WTC11 (cell line): ENCODE measurements at regions not wholly inside any gene's neighbourhood (a gene's known extent, or its start where the extent isn't known, plus 50 kb on each side); places are given as distances from the start of the nearest gene placed in this dataset.

Experiments used
- ATF1 ChIP-seq: sonication (generic); formaldehyde crosslinking; IDR thresholded peaks from 2 replicates; pipeline ENCODE4 v1.8.1; 2023; ENCODE audit warnings: mild to moderate bottlenecking, moderate library complexity, missing genetic modification reagents
- EMX1 ChIP-seq: fragments of 250-450 bp; sonication (Bioruptor Pico); IDR thresholded peaks from 2 replicates; pipeline ENCODE4 v1.8.0; 2021; ENCODE audit warnings: mild to moderate bottlenecking
- ESRRA ChIP-seq: sonication (generic); formaldehyde crosslinking; IDR thresholded peaks from 2 replicates; pipeline ENCODE4 v1.8.1; 2022; ENCODE audit warnings: mild to moderate bottlenecking, missing genetic modification reagents, borderline replicate concordance
- FOXJ3 ChIP-seq: sonication (generic); formaldehyde crosslinking; IDR thresholded peaks from 2 replicates; pipeline ENCODE4 v1.9.0; 2021; ENCODE audit warnings: missing genetic modification reagents, mild to moderate bottlenecking, borderline replicate concordance
- JUN ChIP-seq: sonication (generic); formaldehyde crosslinking; IDR thresholded peaks from 2 replicates; pipeline ENCODE4 v1.8.0; 2023; ENCODE audit warnings: mild to moderate bottlenecking, missing genetic modification reagents
- ZNF121 ChIP-seq: sonication (generic); formaldehyde crosslinking; IDR thresholded peaks from 2 replicates; pipeline ENCODE4 v1.8.0; 2023; ENCODE audit warnings: missing genetic modification reagents
- TF ChIP-seq, protein P1 (sequence below): sonication (generic); formaldehyde crosslinking; conservative IDR thresholded peaks from 2 replicates; pipeline ENCODE4 v1.8.1; 2022; ENCODE audit warnings: mild to moderate bottlenecking, missing genetic modification reagents
- TF ChIP-seq, protein P2 (sequence below): fragments of 200-600 bp; IDR thresholded peaks from 2 replicates; pipeline ENCODE4 v1.8.0; 2022; ENCODE audit warnings: antibody characterized with exemption
- TF ChIP-seq, protein P3 (sequence below): sonication (generic); formaldehyde crosslinking; IDR thresholded peaks from 2 replicates; pipeline ENCODE4 v1.8.0; 2023; ENCODE audit warnings: mild to moderate bottlenecking, missing genetic modification reagents
- TF ChIP-seq, protein P4 (sequence below): sonication (generic); formaldehyde crosslinking; IDR thresholded peaks from 2 replicates; pipeline ENCODE4 v1.8.1; 2022; ENCODE audit warnings: low read depth, missing genetic modification reagents, borderline replicate concordance

DNA sequence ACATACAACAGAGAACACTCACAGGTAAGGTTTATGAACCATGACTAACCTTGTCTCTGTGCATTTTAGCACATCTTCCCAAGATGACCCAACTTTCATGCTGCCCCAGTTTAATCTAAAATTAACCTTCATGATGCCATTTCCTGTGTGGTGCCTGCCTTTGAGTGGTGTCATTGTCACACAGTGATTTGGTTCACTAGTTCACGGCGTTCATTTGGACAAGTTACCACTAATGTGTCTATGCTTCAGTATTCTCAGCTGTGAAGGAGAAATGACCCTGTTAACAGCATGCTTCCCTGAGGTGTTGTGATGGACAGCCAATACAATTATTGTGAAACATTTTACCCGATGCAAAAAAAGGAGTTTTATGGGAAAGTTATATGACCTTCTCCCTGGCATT lies 693.1 kb downstream of the RWDD3 start:
- TF ChIP-seq JUN (CRISPR knock-in tag) (no peak), FOXJ3 (no peak), ZNF121 (CRISPR knock-in tag) (no peak), EMX1 (no peak), ESRRA (CRISPR knock-in tag) (no peak), ATF1 (CRISPR knock-in tag) (no peak)
- TF ChIP-seq, protein P1, sequence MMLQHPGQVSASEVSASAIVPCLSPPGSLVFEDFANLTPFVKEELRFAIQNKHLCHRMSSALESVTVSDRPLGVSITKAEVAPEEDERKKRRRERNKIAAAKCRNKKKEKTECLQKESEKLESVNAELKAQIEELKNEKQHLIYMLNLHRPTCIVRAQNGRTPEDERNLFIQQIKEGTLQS, result no peak
- TF ChIP-seq, protein P2, sequence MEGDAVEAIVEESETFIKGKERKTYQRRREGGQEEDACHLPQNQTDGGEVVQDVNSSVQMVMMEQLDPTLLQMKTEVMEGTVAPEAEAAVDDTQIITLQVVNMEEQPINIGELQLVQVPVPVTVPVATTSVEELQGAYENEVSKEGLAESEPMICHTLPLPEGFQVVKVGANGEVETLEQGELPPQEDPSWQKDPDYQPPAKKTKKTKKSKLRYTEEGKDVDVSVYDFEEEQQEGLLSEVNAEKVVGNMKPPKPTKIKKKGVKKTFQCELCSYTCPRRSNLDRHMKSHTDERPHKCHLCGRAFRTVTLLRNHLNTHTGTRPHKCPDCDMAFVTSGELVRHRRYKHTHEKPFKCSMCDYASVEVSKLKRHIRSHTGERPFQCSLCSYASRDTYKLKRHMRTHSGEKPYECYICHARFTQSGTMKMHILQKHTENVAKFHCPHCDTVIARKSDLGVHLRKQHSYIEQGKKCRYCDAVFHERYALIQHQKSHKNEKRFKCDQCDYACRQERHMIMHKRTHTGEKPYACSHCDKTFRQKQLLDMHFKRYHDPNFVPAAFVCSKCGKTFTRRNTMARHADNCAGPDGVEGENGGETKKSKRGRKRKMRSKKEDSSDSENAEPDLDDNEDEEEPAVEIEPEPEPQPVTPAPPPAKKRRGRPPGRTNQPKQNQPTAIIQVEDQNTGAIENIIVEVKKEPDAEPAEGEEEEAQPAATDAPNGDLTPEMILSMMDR, result no peak
- TF ChIP-seq, protein P3, sequence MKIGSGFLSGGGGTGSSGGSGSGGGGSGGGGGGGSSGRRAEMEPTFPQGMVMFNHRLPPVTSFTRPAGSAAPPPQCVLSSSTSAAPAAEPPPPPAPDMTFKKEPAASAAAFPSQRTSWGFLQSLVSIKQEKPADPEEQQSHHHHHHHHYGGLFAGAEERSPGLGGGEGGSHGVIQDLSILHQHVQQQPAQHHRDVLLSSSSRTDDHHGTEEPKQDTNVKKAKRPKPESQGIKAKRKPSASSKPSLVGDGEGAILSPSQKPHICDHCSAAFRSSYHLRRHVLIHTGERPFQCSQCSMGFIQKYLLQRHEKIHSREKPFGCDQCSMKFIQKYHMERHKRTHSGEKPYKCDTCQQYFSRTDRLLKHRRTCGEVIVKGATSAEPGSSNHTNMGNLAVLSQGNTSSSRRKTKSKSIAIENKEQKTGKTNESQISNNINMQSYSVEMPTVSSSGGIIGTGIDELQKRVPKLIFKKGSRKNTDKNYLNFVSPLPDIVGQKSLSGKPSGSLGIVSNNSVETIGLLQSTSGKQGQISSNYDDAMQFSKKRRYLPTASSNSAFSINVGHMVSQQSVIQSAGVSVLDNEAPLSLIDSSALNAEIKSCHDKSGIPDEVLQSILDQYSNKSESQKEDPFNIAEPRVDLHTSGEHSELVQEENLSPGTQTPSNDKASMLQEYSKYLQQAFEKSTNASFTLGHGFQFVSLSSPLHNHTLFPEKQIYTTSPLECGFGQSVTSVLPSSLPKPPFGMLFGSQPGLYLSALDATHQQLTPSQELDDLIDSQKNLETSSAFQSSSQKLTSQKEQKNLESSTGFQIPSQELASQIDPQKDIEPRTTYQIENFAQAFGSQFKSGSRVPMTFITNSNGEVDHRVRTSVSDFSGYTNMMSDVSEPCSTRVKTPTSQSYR, result no peak
- TF ChIP-seq, protein P4, sequence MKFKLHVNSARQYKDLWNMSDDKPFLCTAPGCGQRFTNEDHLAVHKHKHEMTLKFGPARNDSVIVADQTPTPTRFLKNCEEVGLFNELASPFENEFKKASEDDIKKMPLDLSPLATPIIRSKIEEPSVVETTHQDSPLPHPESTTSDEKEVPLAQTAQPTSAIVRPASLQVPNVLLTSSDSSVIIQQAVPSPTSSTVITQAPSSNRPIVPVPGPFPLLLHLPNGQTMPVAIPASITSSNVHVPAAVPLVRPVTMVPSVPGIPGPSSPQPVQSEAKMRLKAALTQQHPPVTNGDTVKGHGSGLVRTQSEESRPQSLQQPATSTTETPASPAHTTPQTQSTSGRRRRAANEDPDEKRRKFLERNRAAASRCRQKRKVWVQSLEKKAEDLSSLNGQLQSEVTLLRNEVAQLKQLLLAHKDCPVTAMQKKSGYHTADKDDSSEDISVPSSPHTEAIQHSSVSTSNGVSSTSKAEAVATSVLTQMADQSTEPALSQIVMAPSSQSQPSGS, result no peak
